ENCODE measurements at regions not wholly inside any gene's neighbourhood (a gene's known extent, or its start where the extent isn't known, plus 50 kb on each side); places are given as distances from the start of the nearest gene placed in this dataset.
A peak's percentile ranks its signal among the peaks of the same experiment; 100 is the strongest.

DNA sequence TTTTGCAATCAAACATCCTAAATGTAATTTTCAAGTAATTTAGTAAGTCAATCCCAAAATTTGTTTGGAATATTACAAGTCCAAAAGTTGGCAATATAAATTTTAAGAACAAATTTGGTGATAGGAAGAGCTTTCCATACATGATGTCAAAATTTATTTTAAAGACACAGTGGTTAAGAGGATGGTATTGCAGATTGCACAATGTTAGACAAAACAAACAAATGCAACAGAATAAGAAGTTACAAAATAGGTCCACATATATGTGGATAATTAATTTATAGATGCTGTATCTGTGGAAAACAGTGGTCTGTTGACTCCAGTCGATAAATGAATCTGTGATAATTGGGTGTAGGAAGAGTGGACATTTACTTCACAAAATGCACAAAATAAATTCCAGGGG, 358.5 kb downstream of the PCDH7 start:
- no peaks in the 10 kb centered on the region for H3K9me3 Mint-ChIP-seq

DNA sequence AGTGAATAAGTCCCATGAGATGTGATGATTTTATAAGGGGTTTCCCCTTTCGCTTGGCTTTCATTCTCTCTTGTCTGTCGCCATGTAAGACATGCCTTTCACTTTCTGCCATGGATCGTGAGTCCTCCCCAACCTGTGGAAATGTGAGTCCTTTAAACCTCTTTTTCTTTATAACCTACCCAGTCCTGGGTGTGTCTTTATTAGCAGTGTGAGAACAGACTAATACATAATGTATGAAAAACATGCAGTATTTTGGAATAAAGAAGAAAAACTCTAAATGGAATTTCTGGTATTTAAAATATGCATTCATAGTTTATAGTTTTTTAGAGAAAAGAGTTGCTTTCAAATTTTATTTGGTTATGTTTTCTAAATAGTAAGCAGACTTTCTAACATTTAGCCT, 360.7 kb downstream of the PCDH7 start:
- H3K36me3 Mint-ChIP-seq: no peaks in the 10 kb centered on the region
- TF ChIP-seq, protein P1, sequence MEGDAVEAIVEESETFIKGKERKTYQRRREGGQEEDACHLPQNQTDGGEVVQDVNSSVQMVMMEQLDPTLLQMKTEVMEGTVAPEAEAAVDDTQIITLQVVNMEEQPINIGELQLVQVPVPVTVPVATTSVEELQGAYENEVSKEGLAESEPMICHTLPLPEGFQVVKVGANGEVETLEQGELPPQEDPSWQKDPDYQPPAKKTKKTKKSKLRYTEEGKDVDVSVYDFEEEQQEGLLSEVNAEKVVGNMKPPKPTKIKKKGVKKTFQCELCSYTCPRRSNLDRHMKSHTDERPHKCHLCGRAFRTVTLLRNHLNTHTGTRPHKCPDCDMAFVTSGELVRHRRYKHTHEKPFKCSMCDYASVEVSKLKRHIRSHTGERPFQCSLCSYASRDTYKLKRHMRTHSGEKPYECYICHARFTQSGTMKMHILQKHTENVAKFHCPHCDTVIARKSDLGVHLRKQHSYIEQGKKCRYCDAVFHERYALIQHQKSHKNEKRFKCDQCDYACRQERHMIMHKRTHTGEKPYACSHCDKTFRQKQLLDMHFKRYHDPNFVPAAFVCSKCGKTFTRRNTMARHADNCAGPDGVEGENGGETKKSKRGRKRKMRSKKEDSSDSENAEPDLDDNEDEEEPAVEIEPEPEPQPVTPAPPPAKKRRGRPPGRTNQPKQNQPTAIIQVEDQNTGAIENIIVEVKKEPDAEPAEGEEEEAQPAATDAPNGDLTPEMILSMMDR (conservative IDR thresholded peaks at IDR 0.05): no peak
- H3K9me3 Mint-ChIP-seq: no peaks in the 10 kb centered on the region
- DNase-seq (ENCODE audit: extremely low spot score, unreplicated experiment): no peak
- no peaks in the 10 kb centered on the region for H3K27me3 Mint-ChIP-seq
- peaks cover 9% of the 10 kb centered on the region for H3K4me1 Mint-ChIP-seq (ENCODE audit: unreplicated experiment)
- H3K4me3 Mint-ChIP-seq: no peak overlapping the region
- H3K27ac Mint-ChIP-seq: no peak overlapping the region

More for the DNA sequence above, 358.5 kb downstream of the PCDH7 start:
- no peaks in the 10 kb centered on the region for H3K27me3 Mint-ChIP-seq
- no peaks in the 10 kb centered on the region for H3K4me1 Mint-ChIP-seq (ENCODE audit: unreplicated experiment)
- TF ChIP-seq, protein P1 (conservative IDR thresholded peaks at IDR 0.05): no peak
- no peak overlapping the region for H3K27ac Mint-ChIP-seq
- H3K36me3 Mint-ChIP-seq: no peaks in the 10 kb centered on the region
- DNase-seq (ENCODE audit: extremely low spot score, unreplicated experiment): no peak
- H3K4me3 Mint-ChIP-seq: no peak overlapping the region

DNA sequence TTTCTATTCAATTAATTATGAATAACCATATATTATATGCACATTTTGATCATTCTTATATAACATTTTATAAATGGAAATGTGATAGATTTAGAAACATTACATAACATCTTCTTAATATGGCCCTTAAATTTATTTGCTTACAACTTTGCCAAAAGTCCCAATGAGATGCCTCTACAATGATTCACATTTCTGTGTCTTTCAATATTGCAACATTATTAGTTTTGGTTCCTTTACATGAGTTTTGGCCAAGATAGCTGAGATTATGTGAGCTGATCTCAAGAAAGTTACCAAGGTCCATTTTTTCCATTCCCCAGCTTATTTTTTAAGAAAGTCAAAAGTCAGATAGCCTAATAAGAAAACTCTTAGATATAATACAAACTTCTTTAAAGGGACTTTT, 361.2 kb downstream of the PCDH7 start:
- H3K36me3 Mint-ChIP-seq: no peaks in the 10 kb centered on the region
- no peaks in the 10 kb centered on the region for H3K9me3 Mint-ChIP-seq
- TF ChIP-seq, protein P1 (conservative IDR thresholded peaks at IDR 0.05): no peak
- H3K4me3 Mint-ChIP-seq: no peak overlapping the region
- no peaks in the 10 kb centered on the region for H3K27me3 Mint-ChIP-seq
- peaks cover 10% of the 10 kb centered on the region for H3K4me1 Mint-ChIP-seq (ENCODE audit: unreplicated experiment)
- no peak overlapping the region for H3K27ac Mint-ChIP-seq
- DNase-seq (ENCODE audit: extremely low spot score, unreplicated experiment): no peak

DNA sequence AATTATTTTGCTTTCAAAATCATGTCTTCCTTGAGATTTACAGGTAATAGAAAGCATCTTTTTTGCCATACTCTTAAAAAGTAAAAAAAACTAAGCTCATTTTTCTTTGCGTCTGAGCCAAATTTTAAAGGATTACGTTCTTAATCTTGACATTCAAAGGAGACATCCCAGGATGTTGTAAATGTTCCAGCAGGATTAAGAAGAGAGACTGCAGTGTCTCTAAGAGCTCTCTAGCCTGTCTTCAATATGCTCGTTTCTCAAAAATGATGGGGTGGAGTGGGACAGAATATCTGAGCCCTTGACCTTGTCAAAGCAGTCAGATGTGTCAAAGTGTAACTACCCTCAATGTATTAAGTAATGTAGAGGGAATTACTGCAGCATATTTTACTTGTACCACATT, 363.3 kb downstream of the PCDH7 start:
- TF ChIP-seq, protein P1 (conservative IDR thresholded peaks at IDR 0.05): no peak
- H3K4me1 Mint-ChIP-seq (ENCODE audit: unreplicated experiment): peaks cover 16% of the 10 kb centered on the region

DNA sequence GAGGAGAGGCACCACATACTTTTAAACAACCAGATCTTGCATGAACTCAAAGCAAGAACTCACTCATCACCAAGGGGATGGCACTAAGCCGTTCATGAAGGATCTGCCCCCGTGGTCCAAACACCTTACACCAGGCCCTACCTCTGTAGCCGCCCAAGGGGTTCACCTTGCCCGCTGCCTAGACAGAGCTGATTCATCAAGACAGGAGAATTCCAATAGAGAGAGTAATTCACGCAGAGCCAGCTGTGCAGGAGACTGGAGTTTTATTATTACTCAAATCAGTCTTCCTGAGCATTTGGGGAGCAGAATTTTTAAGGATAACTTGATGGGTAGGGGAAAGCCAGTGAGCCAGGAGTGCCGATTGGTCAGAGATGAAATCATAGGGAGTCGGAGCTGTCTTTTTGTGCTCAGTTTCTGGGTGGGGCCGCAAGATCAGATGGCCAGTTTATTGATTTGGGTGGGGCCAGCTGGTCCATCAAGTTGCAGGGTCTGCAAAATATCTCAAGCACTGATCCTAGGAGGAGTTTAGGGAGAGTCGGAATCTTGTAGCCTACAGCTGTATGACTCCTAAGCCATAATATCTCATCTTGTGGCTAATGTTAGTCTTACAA, 364.7 kb downstream of the PCDH7 start:
- H3K27ac Mint-ChIP-seq: no peak overlapping the region
- H3K27me3 Mint-ChIP-seq: no peaks in the 10 kb centered on the region
- H3K4me1 Mint-ChIP-seq (ENCODE audit: unreplicated experiment): peaks cover 21% of the 10 kb centered on the region
- TF ChIP-seq, protein P1 (conservative IDR thresholded peaks at IDR 0.05): no peak
- H3K4me3 Mint-ChIP-seq: no peak overlapping the region
- H3K36me3 Mint-ChIP-seq: no peaks in the 10 kb centered on the region
- no peaks in the 10 kb centered on the region for H3K9me3 Mint-ChIP-seq
- no peak for DNase-seq (ENCODE audit: extremely low spot score, unreplicated experiment)

More for the DNA sequence above, 363.3 kb downstream of the PCDH7 start:
- Mint-ChIP-seq H3K4me3 (no peak overlapping the region), H3K36me3 (no peaks in the 10 kb centered on the region), H3K9me3 (no peaks in the 10 kb centered on the region), H3K27ac (no peak overlapping the region), H3K27me3 (no peaks in the 10 kb centered on the region)
- DNase-seq (ENCODE audit: extremely low spot score, unreplicated experiment): no peak

DNA sequence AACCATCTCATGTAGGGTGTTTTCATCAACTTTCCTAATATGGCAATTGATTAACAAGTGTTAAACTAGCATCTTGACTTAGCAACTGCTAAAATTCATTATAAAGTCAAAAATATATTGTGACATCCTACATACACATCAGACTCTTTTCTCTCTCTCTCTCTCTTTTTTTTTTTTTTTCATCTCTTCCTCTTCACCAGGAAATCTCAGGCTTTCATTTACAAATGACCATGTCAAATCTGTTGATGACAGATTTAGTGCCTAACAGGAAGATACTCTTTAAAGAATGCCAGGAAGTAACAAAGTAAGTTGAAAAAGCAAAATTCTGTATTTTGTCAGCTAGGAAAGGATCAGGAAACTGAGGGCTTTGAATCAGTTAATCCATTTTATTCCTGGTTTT, 365.5 kb downstream of the PCDH7 start:
- no peak for DNase-seq (ENCODE audit: extremely low spot score, unreplicated experiment)
- Mint-ChIP-seq H3K27me3 (no peaks in the 10 kb centered on the region), H3K9me3 (no peaks in the 10 kb centered on the region), H3K4me1 (ENCODE audit: unreplicated experiment) (peaks cover 21% of the 10 kb centered on the region), H3K36me3 (no peaks in the 10 kb centered on the region), H3K27ac (peak overlapping the region; percentile 4), H3K4me3 (no peak overlapping the region)
- TF ChIP-seq, protein P1 (conservative IDR thresholded peaks at IDR 0.05): no peak

Measured in type B pancreatic cell (in vitro differentiated cells).